ENCODE measurements at regions not wholly inside any gene's neighbourhood (a gene's known extent, or its start where the extent isn't known, plus 50 kb on each side); places are given as distances from the start of the nearest gene placed in this dataset.

- intact Hi-C loops (cut with DNase I; ENCODE audit: low total_unique reads), result no loop called here
- H3K9me3 ChIP-seq, result peaks cover 0 to 9% (median 3%) of the 10 kb centered on the region in 4 donors
Observed at GRCh38 chr4:72797486-72797885, 228.5 kb upstream of the ADAMTS3 start.

GRCh38 chr4:72791054-72791453, 222.0 kb upstream of the ADAMTS3 start:
- DNase-seq, result no peak
- no peak for TF ChIP-seq POLR2AphosphoS5 (IDR thresholded peaks at IDR 0.05)
- TF ChIP-seq, protein P1, sequence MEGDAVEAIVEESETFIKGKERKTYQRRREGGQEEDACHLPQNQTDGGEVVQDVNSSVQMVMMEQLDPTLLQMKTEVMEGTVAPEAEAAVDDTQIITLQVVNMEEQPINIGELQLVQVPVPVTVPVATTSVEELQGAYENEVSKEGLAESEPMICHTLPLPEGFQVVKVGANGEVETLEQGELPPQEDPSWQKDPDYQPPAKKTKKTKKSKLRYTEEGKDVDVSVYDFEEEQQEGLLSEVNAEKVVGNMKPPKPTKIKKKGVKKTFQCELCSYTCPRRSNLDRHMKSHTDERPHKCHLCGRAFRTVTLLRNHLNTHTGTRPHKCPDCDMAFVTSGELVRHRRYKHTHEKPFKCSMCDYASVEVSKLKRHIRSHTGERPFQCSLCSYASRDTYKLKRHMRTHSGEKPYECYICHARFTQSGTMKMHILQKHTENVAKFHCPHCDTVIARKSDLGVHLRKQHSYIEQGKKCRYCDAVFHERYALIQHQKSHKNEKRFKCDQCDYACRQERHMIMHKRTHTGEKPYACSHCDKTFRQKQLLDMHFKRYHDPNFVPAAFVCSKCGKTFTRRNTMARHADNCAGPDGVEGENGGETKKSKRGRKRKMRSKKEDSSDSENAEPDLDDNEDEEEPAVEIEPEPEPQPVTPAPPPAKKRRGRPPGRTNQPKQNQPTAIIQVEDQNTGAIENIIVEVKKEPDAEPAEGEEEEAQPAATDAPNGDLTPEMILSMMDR (IDR thresholded peaks at IDR 0.05), result no peak
- no peak for TF ChIP-seq EP300 (IDR thresholded peaks at IDR 0.05)
- no peak for TF ChIP-seq POLR2A (IDR thresholded peaks at IDR 0.05)
- WGBS, 5 donors, result 25 to 75% (median 62%) methylated on average over 2 of the region's 2 CpGs

More at GRCh38 chr4:72797486-72797885, 228.5 kb upstream of the ADAMTS3 start:
- TF ChIP-seq EP300 (IDR thresholded peaks at IDR 0.05), result no peak
- TF ChIP-seq POLR2AphosphoS5 (IDR thresholded peaks at IDR 0.05), result no peak
- no peak for TF ChIP-seq POLR2A (IDR thresholded peaks at IDR 0.05)
- TF ChIP-seq, protein P1 (IDR thresholded peaks at IDR 0.05), result no peak
- H3K36me3 ChIP-seq, result no peaks in the 10 kb centered on the region
- no peaks in the 10 kb centered on the region for H3K4me1 ChIP-seq
- H3K27me3 ChIP-seq, result no peaks in the 10 kb centered on the region
- H3K27ac ChIP-seq, result no peak overlapping the region
- 60 to 100% (median 81%) methylated on average over 1 of the region's 1 CpG for WGBS, 5 donors
- no peak for DNase-seq
- no peak overlapping the region for H3K4me3 ChIP-seq

GRCh38 chr4:72786401-72786990, 217.5 kb upstream of the ADAMTS3 start:
- no peaks in the 10 kb centered on the region for H3K4me1 ChIP-seq
- H3K27me3 ChIP-seq, result no peaks in the 10 kb centered on the region
- DNase-seq, result no peak
- TF ChIP-seq EP300 (IDR thresholded peaks at IDR 0.05) (no peak), POLR2A (IDR thresholded peaks at IDR 0.05) (no peak), POLR2AphosphoS5 (IDR thresholded peaks at IDR 0.05) (no peak)
- TF ChIP-seq, protein P1 (IDR thresholded peaks at IDR 0.05), result no peak
- no peak overlapping the region for H3K27ac ChIP-seq
- H3K36me3 ChIP-seq, result no peaks in the 10 kb centered on the region
- H3K9me3 ChIP-seq, result no peaks in the 10 kb centered on the region
- H3K4me3 ChIP-seq, result no peak overlapping the region
- intact Hi-C loops (cut with DNase I; ENCODE audit: low total_unique reads), result no loop called here
- 75 to 84% (median 78%) methylated on average over 6 of the region's 6 CpGs for WGBS, 5 donors

More at GRCh38 chr4:72791054-72791453, 222.0 kb upstream of the ADAMTS3 start:
- H3K27me3 ChIP-seq, result no peaks in the 10 kb centered on the region
- no peak overlapping the region for H3K27ac ChIP-seq
- intact Hi-C loops (cut with DNase I; ENCODE audit: low total_unique reads), result no loop called here
- no peaks in the 10 kb centered on the region for H3K4me1 ChIP-seq
- H3K36me3 ChIP-seq, result no peaks in the 10 kb centered on the region
- H3K9me3 ChIP-seq, result peaks cover 0 to 9% (median 0%) of the 10 kb centered on the region in 4 donors
- H3K4me3 ChIP-seq, result no peak overlapping the region

- intact Hi-C loops (cut with DNase I; ENCODE audit: low total_unique reads), result no loop called here
- no peaks in the 10 kb centered on the region for H3K4me1 ChIP-seq
- no peaks in the 10 kb centered on the region for H3K9me3 ChIP-seq
- TF ChIP-seq EP300 (IDR thresholded peaks at IDR 0.05), result no peak
- TF ChIP-seq POLR2AphosphoS5 (IDR thresholded peaks at IDR 0.05), result no peak
- TF ChIP-seq, protein P1 (IDR thresholded peaks at IDR 0.05), result no peak
- TF ChIP-seq POLR2A (IDR thresholded peaks at IDR 0.05), result no peak
- no peak overlapping the region for H3K4me3 ChIP-seq
- H3K27me3 ChIP-seq, result no peaks in the 10 kb centered on the region
- no peak for DNase-seq
- no peak overlapping the region for H3K27ac ChIP-seq
- 54 to 70% (median 66%) methylated on average over 4 of the region's 4 CpGs for WGBS, 5 donors
- H3K36me3 ChIP-seq, result no peaks in the 10 kb centered on the region
Observed at GRCh38 chr4:72779241-72779640, 210.2 kb upstream of the ADAMTS3 start.

All from stomach (tissue), 8 donors.